KBM-7 (cell line): ENCODE measurements at regions not wholly inside any gene's neighbourhood (a gene's known extent, or its start where the extent isn't known, plus 50 kb on each side); places are given as distances from the start of the nearest gene placed in this dataset.

Experiments used
- DNase-seq: peaks from one replicate; pipeline ENCODE4 v3.0.0-alpha.2; 2015
- in situ Hi-C: fragments of 300-500 bp; cut with MboI; formaldehyde crosslinking; loops from 2 replicates; pipeline ENCODE4 v1.14.3; 2020; ENCODE audit warnings: low sequenced_read_pairs, low pct_unique_long_range_greater_than_20kb, mixed read lengths

DNA sequence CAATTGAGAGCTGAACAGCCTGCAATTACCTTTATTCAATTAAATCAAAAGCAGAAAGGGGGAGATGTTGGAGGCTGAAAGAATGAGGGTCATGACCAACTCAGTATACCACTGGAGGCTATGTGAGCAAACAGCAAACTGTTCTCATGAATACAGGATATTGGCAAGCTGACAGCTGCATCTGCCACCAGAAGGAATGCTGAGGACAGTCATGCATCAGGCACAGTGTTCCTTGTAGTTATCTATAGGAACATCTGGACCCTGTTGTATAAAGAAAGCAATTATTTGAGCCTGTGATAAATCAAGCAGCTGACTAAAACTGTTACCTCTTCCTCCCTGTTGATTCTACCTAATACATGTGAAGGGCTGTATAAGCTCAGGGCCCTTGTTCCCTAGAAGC, 2064.6 kb downstream of the TP53TG3F start:
- in situ Hi-C loops = no loop called here
- DNase-seq = no peak

- in situ Hi-C loops = no loop called here
- DNase-seq = no peak
Measured at GRCh38 chr16:35525979-35526590, 2066.7 kb downstream of the TP53TG3F start.

DNA sequence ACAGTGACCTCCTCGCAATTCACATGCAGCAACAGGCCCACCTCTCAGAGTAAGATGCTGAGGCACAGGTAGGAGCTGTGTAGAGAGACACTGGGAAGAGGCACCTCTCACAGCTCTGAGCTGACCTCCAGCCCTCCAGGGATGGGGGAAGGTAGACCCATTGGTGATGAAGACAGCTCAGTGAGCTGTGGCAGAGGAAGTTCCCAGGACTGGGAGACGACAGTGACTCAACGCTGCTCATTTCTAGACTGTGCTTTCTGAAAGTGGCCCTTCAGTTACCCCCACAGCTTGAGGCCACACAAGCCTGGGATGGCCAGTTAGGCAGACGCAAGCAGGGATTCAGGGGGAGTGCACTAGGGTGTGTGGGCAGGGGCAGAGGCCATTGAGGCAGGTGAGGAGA, 2073.2 kb downstream of the TP53TG3F start:
- in situ Hi-C loops = no loop called here
- DNase-seq = no peak

- DNase-seq = peak; percentile 3
- in situ Hi-C loops = no loop called here
Measured at GRCh38 chr16:35533683-35534082, 2074.3 kb downstream of the TP53TG3F start.

DNA sequence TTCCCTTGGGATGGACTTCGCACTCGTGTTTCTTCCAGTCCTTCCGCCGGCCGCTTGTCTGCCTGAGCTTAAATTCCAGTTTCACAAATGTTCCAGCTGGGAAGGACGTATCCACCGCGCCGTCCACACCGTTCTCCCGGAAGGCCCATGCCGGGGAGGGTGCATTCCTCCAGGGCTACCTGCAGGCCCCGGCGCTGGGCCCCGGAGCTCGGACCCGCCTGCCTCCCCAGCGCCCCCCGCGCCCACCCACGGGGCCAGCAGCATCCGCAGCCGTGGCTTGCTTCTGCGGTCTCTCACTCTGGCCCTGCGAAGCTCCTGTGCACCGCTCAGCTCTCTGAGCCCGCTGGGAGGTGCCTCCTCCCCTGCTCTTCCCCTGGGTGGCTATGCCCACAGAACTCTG, 2084.1 kb downstream of the TP53TG3F start:
- no peak for DNase-seq
- in situ Hi-C loops = no loop called here

DNA sequence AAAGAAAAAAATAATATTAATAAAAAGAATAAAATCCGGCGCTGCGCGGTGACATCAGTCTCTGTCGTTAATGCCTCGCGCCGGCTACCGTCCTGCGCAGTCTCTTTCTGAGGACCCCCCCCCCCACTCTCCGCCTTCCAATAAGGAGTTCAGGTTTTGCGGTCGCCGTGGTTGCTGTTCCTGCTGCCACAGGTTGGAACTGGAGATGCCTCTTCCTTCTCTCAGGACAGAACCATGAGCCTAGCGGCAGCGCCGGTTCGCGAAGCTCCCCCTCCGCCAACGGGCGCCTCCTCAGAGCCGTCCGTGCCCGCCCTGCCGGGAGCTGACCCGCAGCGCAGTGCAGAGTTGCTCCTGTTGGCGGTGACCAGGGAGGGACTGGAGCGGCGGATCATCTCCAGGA, 2093.4 kb downstream of the TP53TG3F start:
- in situ Hi-C loops = no loop called here
- no peak for DNase-seq

DNA sequence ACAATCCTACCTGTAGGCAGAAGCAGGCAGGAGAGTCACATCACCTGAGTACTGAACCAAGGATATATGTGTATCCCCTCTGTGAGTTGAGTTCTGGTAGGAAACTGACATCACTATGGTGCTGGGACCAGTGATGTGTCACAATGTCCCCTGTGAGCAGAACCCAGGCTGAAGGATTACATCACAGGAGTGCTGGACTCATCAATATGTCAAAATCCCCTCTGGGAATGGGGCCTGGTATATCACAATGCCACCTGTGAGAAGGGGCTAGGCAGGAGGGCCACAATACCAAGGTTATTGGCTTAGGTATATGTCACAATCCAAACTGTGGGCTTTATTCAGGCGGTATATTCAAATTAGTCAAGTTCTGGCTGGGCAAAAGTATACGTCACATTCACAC, 2098.3 kb downstream of the TP53TG3F start:
- no peak for DNase-seq
- in situ Hi-C loops = no loop called here

GRCh38 chr16:35559911-35560636, 2100.7 kb downstream of the TP53TG3F start:
- in situ Hi-C loops = no loop called here

GRCh38 chr16:35560637-35560984, 2101.2 kb downstream of the TP53TG3F start:
- DNase-seq = no peak
- in situ Hi-C loops = no loop called here

More at GRCh38 chr16:35559911-35560636, 2100.7 kb downstream of the TP53TG3F start:
- DNase-seq = no peak

GRCh38 chr16:35561346-35561745, 2101.9 kb downstream of the TP53TG3F start:
- DNase-seq = no peak
- in situ Hi-C loops = no loop called here

- no peak for DNase-seq
- in situ Hi-C loops = no loop called here
Measured at GRCh38 chr16:35562471-35562870, 2103.1 kb downstream of the TP53TG3F start.

DNA sequence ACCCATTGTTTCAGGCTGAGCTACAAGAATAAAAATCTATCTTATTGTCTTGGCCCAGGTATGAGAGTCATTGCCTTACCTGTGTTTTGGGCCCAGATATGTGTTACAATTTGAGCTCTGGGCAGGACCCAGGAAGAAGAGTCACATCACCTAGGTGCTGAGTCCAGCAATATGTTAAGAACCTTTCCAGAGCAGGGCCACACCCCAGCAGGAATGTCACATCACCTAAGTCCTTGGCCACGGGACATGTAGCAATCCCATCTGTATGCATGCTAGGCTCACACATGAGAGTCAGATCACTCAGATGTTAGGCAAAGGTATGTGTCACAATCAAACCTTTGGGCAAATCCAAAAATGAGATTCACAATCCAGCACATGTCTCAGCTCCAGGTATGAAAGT, 2103.5 kb downstream of the TP53TG3F start:
- in situ Hi-C loops = no loop called here
- no peak for DNase-seq

DNA sequence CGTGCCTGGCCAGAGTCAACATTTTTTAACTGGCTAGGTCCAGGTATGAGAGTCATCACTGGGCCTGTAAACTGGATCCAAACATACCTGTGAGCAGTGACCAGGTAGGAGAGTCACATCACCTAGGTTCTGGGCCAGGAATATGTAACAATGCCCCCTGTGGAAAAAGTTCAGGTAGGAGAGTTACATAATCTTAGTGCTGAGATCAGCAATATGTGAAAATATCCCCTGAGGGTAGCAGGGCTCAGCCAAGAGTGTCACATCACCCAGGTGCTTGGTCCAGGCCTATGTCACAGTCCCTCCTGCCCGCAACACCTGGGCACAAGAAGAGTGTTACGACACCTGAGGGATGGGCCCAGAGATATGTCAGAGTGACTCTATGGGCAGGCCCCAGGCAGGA, 2104.7 kb downstream of the TP53TG3F start:
- in situ Hi-C loops = no loop called here
- no peak for DNase-seq

DNA sequence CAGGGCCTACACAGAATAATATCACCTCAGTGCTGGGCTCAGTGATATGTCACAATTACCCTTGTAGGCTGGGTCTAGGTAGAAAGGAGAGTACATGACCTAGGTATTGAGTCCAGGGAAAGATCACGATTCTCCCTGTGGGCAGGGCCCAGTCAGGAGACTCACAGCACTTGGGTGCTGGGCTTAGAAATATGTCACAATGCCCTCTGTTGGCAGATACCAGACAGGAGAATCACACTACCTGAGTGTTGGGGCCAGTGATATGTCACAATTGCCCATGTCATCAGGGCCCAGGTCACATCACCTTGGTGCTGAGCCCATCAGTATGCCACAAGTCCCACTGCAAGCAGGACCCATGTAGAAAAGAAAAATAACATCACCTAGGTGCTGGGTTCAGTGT, 2105.5 kb downstream of the TP53TG3F start:
- in situ Hi-C loops = no loop called here
- DNase-seq = no peak

- in situ Hi-C loops = no loop called here
- no peak for DNase-seq
Measured at GRCh38 chr16:35565626-35566025, 2106.2 kb downstream of the TP53TG3F start.

DNA sequence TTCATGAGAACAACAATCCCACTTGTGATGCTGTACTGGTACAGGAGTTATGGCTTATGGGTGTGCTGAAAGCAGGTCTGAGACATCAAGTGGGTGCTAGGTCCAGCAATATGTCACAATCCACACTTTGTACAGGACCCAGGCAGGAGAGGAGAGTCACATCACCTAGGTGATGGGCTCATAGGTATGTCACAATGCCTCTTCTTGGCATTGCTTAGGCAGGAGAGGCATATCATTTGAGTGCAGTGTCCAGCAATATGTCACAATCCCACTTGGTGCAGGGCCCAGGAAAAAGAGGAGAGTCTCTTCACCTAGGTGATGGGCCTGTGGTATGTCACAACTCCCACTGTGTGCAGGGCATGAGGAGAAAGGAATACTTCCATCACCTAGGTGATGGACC, 2110.0 kb downstream of the TP53TG3F start:
- in situ Hi-C loops = no loop called here
- no peak for DNase-seq

DNA sequence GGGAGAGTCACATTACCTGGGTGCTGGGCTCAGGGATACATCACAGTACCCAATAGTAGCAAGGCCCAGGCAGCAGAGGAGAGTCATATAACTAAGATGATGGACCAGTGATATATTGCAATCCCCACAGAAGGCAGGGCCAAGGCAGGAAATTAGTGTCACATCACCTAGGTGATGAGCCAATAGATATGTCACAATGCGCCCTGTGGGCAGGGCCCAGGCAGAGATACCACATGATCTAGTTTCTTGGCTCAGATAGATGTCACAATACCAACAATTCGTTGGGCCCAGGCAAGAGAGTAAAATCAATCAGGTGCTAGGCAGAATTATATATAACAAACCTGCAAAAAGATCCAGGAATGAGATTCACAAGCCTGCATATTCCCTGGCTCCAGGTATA, 2111.5 kb downstream of the TP53TG3F start:
- in situ Hi-C loops = no loop called here
- DNase-seq = no peak

- DNase-seq = no peak
- in situ Hi-C loops = no loop called here
Measured at GRCh38 chr16:35572186-35572585, 2112.8 kb downstream of the TP53TG3F start.

- in situ Hi-C loops = no loop called here
- no peak for DNase-seq
Measured at GRCh38 chr16:35573407-35573806, 2114.0 kb downstream of the TP53TG3F start.

DNA sequence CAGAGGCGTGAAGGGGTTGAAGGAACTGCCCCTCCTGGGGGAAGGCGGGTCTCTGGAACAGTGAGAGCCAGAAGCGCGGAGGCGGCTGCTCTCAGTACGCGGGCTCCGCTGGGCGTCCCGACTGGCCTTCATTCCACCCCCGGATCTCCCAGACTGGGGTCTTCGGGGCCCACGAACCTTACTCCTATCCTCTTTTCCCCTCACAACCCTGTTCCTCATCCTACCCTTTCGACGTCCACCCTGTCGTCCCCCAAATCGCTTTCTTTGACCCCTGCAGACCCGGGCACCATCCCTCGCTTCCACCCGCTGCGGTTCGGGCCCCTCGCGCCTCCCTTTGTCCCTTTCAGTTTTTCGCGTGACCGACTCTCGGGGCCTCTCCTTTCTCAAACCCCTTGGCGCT, 2114.6 kb downstream of the TP53TG3F start:
- no peak for DNase-seq
- in situ Hi-C loops = no loop called here
